IMR-90 (cell line): ENCODE measurements at regions not wholly inside any gene's neighbourhood (a gene's known extent, or its start where the extent isn't known, plus 50 kb on each side); places are given as distances from the start of the nearest gene placed in this dataset.

Experiments
- ATAC-seq: fragments of 200-7000 bp; cut with Tn5 transposase; 2 replicates; pipeline ENCODE4 v1.9.1; 2020; ENCODE audit warnings: low read depth, mild to moderate bottlenecking, moderate library complexity
- BruUV-seq: library from RNA; stranded (reverse); fragments of 400-500 nt; replicated peaks from 2 replicates; lab custom pipeline; 2021; lab: Mats Ljungman, UMichigan
- CTCF ChIA-PET: fragments of 300-600 bp; formaldehyde crosslinking; extraction: SDS; loops from one replicate; lab custom pipeline; 2021; ENCODE audit warnings: antibody characterized with exemption; lab: Yijun Ruan, JAX
- POLR2A ChIA-PET: fragments of 300-600 bp; sonication (Branson Sonifier 250); formaldehyde crosslinking; loops from one replicate; lab custom pipeline; 2022; ENCODE audit warnings: antibody characterized with exemption; ENCODE audit not compliant: unreplicated experiment; lab: Charles Lee
- DNase-seq: peaks from one replicate; pipeline ENCODE4 v3.0.0; 2013
- H2AFZ ChIP-seq: replicated peaks from 2 replicates; pipeline ENCODE3; 2013; ENCODE audit warnings: low read length, mild to moderate bottlenecking; ENCODE audit not compliant: poor library complexity
- H2AK5ac ChIP-seq: 2 replicates; pipeline ENCODE4 v1.6.1; 2013; ENCODE audit warnings: low read depth, low read length, inconsistent platforms
- H2AK9ac ChIP-seq: replicated peaks from 2 replicates; pipeline ENCODE3; 2013; ENCODE audit warnings: mild to moderate bottlenecking, low read depth, low read length, moderate library complexity; ENCODE audit not compliant: poor library complexity
- H2BK120ac ChIP-seq: 2 replicates; pipeline ENCODE4 v1.6.1; 2013; ENCODE audit warnings: low read depth, low read length, inconsistent platforms
- H2BK15ac ChIP-seq: 3 replicates; pipeline ENCODE4 v1.6.1; 2013; ENCODE audit warnings: low read depth, low read length, inconsistent platforms
- H2BK20ac ChIP-seq: 2 replicates; pipeline ENCODE4 v1.6.1; 2013; ENCODE audit warnings: low read depth, mild to moderate bottlenecking, inconsistent platforms, low read length, moderate library complexity
- H2BK5ac ChIP-seq: 2 replicates; pipeline ENCODE4 v1.6.1; 2013; ENCODE audit warnings: mild to moderate bottlenecking, low read depth, low read length, inconsistent platforms; ENCODE audit not compliant: poor library complexity, severe bottlenecking
- H3K14ac ChIP-seq: replicated peaks from 2 replicates; pipeline ENCODE4 v1.6.1; 2013; ENCODE audit warnings: low read depth, low read length, inconsistent platforms
- H3K18ac ChIP-seq: 2 replicates; pipeline ENCODE4 v1.6.1; 2013; ENCODE audit warnings: low read depth, low read length, control low read depth
- H3K23ac ChIP-seq: 2 replicates; pipeline ENCODE4 v1.6.1; 2013; ENCODE audit warnings: low read depth, low read length, inconsistent platforms
- H3K27ac ChIP-seq: 2 replicates; pipeline ENCODE4 v1.5.1; 2013; ENCODE audit warnings: mild to moderate bottlenecking, control low read depth, low read length; ENCODE audit not compliant: insufficient read depth
- H3K27me3 ChIP-seq: 2 replicates; pipeline ENCODE4 v1.6.1; 2013; ENCODE audit warnings: low read length; ENCODE audit not compliant: control insufficient read depth, insufficient read depth
- H3K36me3 ChIP-seq: 2 replicates; pipeline ENCODE4 v1.6.1; 2013; ENCODE audit warnings: low read length, mixed read lengths; ENCODE audit not compliant: control insufficient read depth, insufficient read depth
- H3K4ac ChIP-seq: 2 replicates; pipeline ENCODE4 v1.6.1; 2013; ENCODE audit warnings: low read depth, low read length, inconsistent platforms
- H3K4me1 ChIP-seq: 2 replicates; pipeline ENCODE4 v1.6.1; 2013; ENCODE audit warnings: low read length, mixed read lengths; ENCODE audit not compliant: control insufficient read depth, insufficient read depth
- H3K4me2 ChIP-seq: 2 replicates; pipeline ENCODE4 v1.6.1; 2013; ENCODE audit warnings: low read depth, mild to moderate bottlenecking, control low read depth, low read length, moderate library complexity
- H3K4me3 ChIP-seq: 2 replicates; pipeline ENCODE4 v1.5.1; 2013; ENCODE audit warnings: low read depth, mild to moderate bottlenecking, control low read depth, low read length, moderate library complexity; ENCODE audit not compliant: insufficient read depth
- H3K56ac ChIP-seq: 2 replicates; pipeline ENCODE4 v1.6.1; 2013; ENCODE audit warnings: low read length, inconsistent platforms; ENCODE audit not compliant: insufficient read depth; ENCODE audit errors: extremely low read depth
- H3K79me1 ChIP-seq, 2 experiments: 2 replicates each; pipeline ENCODE4 v1.6.1; 2013; ENCODE audit warnings: low read length in 2 of 2, inconsistent platforms in 1 of 2, low read depth in 1 of 2
- H3K9ac ChIP-seq: 2 replicates; pipeline ENCODE4 v1.6.1; 2013; ENCODE audit warnings: low read depth, low read length, control low read depth
- H3K9me1 ChIP-seq: 2 replicates; pipeline ENCODE4 v1.6.1; 2013; ENCODE audit warnings: low read length, inconsistent platforms; ENCODE audit not compliant: insufficient read depth
- H3K9me3 ChIP-seq: 2 replicates; pipeline ENCODE4 v1.6.1; 2013; ENCODE audit warnings: low read length; ENCODE audit not compliant: control insufficient read depth, insufficient read depth
- H4K20me1 ChIP-seq: 2 replicates; pipeline ENCODE4 v1.6.1; 2013; ENCODE audit warnings: low read length, inconsistent platforms; ENCODE audit not compliant: insufficient read depth
- H4K5ac ChIP-seq: 2 replicates; pipeline ENCODE4 v1.6.1; 2013; ENCODE audit warnings: mild to moderate bottlenecking, low read depth, low read length, control low read depth
- H4K8ac ChIP-seq, 2 experiments: 2 replicates each; pipeline ENCODE4 v1.6.1; 2013; ENCODE audit warnings: low read depth in 2 of 2, low read length in 2 of 2, control low read depth in 1 of 2, inconsistent platforms in 1 of 2
- H4K91ac ChIP-seq: 2 replicates; pipeline ENCODE4 v1.6.1; 2013; ENCODE audit warnings: low read depth, low read length, inconsistent platforms; ENCODE audit not compliant: insufficient read depth
- BHLHE40 ChIP-seq: fragments of 150-350 bp; IDR thresholded peaks from 2 replicates; pipeline ENCODE4 v1.6.1; 2016; ENCODE audit warnings: mild to moderate bottlenecking, low read depth, low read length
- CEBPB ChIP-seq: IDR thresholded peaks from 2 replicates; pipeline ENCODE4 v1.6.1; 2012; ENCODE audit warnings: low read depth, low read length, improper control_type of control experiment
- FOS ChIP-seq: fragments of 150-350 bp; IDR thresholded peaks from 2 replicates; pipeline ENCODE4 v1.6.1; 2016; ENCODE audit warnings: low read depth, low read length
- MAFK ChIP-seq: IDR thresholded peaks from 2 replicates; pipeline ENCODE4 v1.6.1; 2012; ENCODE audit warnings: low read depth, low read length, improper control_type of control experiment
- MAZ ChIP-seq: IDR thresholded peaks from 2 replicates; pipeline ENCODE4 v1.6.1; 2012; ENCODE audit warnings: low read depth, mild to moderate bottlenecking, low read length, improper control_type of control experiment, moderate library complexity, borderline replicate concordance
- MXI1 ChIP-seq: IDR thresholded peaks from 2 replicates; pipeline ENCODE4 v1.6.1; 2012; ENCODE audit warnings: low read depth, mild to moderate bottlenecking, low read length, moderate library complexity, borderline replicate concordance
- NFE2L2 ChIP-seq: fragments of 150-350 bp; IDR thresholded peaks from 2 replicates; pipeline ENCODE4 v1.6.1; 2016; ENCODE audit warnings: low read depth, mild to moderate bottlenecking, low read length
- POLR2A ChIP-seq: IDR thresholded peaks from 2 replicates; pipeline ENCODE4 v1.6.1; 2012; ENCODE audit warnings: mild to moderate bottlenecking, low read depth, low read length
- RFX5 ChIP-seq: IDR thresholded peaks from 2 replicates; pipeline ENCODE4 v1.8.0; 2012; ENCODE audit warnings: low read depth, mild to moderate bottlenecking, low read length, moderate library complexity
- SMC3 ChIP-seq: fragments of 150-350 bp; IDR thresholded peaks from 2 replicates; pipeline ENCODE4 v1.6.1; 2016; ENCODE audit warnings: low read depth, mild to moderate bottlenecking, antibody characterized with exemption, low read length, moderate library complexity
- WGBS, 2 experiments: methylation state at CpG; one replicate each; pipeline versions ENCODE4 v1.1.5 to v1.1.7; 2013; ENCODE audit warnings: missing lambda C conversion rate in 2 of 2; ENCODE audit not compliant: insufficient read length in 1 of 2; ENCODE audit errors: extremely low coverage in 2 of 2; 5-methylcytosine and 5-hydroxymethylcytosine counted together
- dilution Hi-C: fragments of 300-500 bp; cut with HindIII; formaldehyde crosslinking; loops from one replicate; pipeline ENCODE4 v1.14.3; 2018; ENCODE audit warnings: low sequenced_read_pairs; ENCODE audit not compliant: unreplicated experiment
- in situ Hi-C: fragments of 300-500 bp; cut with MboI; formaldehyde crosslinking; loops from 3 replicates; pipeline ENCODE4 v1.14.3; 2019; ENCODE audit warnings: low sequenced_read_pairs, inconsistent platforms, mixed read lengths
- intact Hi-C: fragments of 100-400 bp; cut with micrococcal nuclease; formaldehyde crosslinking; loops from 2 replicates; pipeline ENCODE4 v1.10.0; 2022
- TF ChIP-seq, protein P1 (sequence below): conservative IDR thresholded peaks from 2 replicates; pipeline ENCODE4 v1.5.1; 2012; ENCODE audit warnings: mild to moderate bottlenecking, low read depth, low read length, improper control_type of control experiment
- TF ChIP-seq, protein P2 (sequence below): fragments of 150-350 bp; IDR thresholded peaks from 2 replicates; pipeline ENCODE4 v1.6.1; 2016; ENCODE audit warnings: low read depth, mild to moderate bottlenecking, low read length, moderate library complexity, borderline replicate concordance

DNA sequence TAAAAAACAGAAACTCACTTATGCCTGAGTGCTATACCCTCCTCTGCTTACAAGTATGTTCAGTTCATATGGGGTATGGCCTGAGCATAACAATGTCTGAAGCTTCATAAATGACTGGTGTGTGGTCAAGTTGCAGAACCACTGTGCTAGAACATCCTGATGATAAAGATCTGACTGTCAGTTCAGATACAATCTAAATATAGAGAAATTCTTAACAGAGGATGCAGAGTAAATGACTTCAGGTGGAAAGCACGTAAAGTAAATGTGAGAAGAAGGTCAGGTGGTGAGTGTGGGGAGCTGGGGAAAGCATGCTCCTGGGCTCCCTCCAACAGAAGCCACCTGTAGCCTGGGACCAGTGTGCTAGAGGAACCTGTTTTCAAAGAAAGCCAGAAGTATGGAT lies 926.2 kb downstream of the TSN start:
- Histone ChIP-seq H3K9me3 (peaks cover 6% of the 10 kb centered on the region; the same call in 1 of the 2 replicates), H3K9me1 (no peaks in the 10 kb centered on the region), H3K4me3 (no peak overlapping the region), H3K23ac (no peak overlapping the region), H3K27me3 (no peaks in the 10 kb centered on the region), H2AK5ac (no peak overlapping the region), H2BK15ac (no peak overlapping the region), H3K27ac (no peak overlapping the region), H4K91ac (no peak overlapping the region), H2BK120ac (no peak overlapping the region), H4K8ac (no peak overlapping the region), H4K5ac (no peak overlapping the region), H2AK9ac (no peak overlapping the region), H3K14ac (no peak overlapping the region), H3K4me1 (no peaks in the 10 kb centered on the region), H4K20me1 (no peaks in the 10 kb centered on the region), H3K36me3 (no peaks in the 10 kb centered on the region), H3K4ac (no peak overlapping the region), H2AFZ (no peak overlapping the region), H3K56ac (no peak overlapping the region), H3K9ac (no peak overlapping the region), H3K18ac (no peak overlapping the region), H3K79me1 (no peaks in the 10 kb centered on the region), H2BK20ac (no peak overlapping the region), H3K4me2 (no peak overlapping the region), H2BK5ac (no peak overlapping the region)
- POLR2A ChIA-PET: no interaction called here
- dilution Hi-C loops (no loop called here), in situ Hi-C loops (no loop called here), intact Hi-C loops (no loop called here)
- no CpG with 5 or more reads among the region's 1 CpG for WGBS, 2 experiments
- CTCF ChIA-PET: interaction anchor here (0.7 kb wide), 1 partner anchor 25 kb away, joined by 3 read pairs; no protein-coding TSS in a partner anchor
- no peak for ATAC-seq
- no peak for DNase-seq
- no peak for TF ChIP-seq CEBPB
- TF ChIP-seq POLR2A: no peak
- TF ChIP-seq FOS: no peak
- TF ChIP-seq, protein P1, sequence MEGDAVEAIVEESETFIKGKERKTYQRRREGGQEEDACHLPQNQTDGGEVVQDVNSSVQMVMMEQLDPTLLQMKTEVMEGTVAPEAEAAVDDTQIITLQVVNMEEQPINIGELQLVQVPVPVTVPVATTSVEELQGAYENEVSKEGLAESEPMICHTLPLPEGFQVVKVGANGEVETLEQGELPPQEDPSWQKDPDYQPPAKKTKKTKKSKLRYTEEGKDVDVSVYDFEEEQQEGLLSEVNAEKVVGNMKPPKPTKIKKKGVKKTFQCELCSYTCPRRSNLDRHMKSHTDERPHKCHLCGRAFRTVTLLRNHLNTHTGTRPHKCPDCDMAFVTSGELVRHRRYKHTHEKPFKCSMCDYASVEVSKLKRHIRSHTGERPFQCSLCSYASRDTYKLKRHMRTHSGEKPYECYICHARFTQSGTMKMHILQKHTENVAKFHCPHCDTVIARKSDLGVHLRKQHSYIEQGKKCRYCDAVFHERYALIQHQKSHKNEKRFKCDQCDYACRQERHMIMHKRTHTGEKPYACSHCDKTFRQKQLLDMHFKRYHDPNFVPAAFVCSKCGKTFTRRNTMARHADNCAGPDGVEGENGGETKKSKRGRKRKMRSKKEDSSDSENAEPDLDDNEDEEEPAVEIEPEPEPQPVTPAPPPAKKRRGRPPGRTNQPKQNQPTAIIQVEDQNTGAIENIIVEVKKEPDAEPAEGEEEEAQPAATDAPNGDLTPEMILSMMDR: no peak
- no peak for TF ChIP-seq SMC3
- TF ChIP-seq MAFK: no peak
- TF ChIP-seq MAZ: no peak
- TF ChIP-seq NFE2L2: no peak
- TF ChIP-seq BHLHE40: no peak
- no peak for TF ChIP-seq MXI1
- TF ChIP-seq, protein P2, sequence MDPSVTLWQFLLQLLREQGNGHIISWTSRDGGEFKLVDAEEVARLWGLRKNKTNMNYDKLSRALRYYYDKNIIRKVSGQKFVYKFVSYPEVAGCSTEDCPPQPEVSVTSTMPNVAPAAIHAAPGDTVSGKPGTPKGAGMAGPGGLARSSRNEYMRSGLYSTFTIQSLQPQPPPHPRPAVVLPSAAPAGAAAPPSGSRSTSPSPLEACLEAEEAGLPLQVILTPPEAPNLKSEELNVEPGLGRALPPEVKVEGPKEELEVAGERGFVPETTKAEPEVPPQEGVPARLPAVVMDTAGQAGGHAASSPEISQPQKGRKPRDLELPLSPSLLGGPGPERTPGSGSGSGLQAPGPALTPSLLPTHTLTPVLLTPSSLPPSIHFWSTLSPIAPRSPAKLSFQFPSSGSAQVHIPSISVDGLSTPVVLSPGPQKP: no peak
- TF ChIP-seq RFX5: no peak
- no TSS peak for BruUV-seq
